HCT116 (cell line): ENCODE measurements at regions not wholly inside any gene's neighbourhood (a gene's known extent, or its start where the extent isn't known, plus 50 kb on each side); places are given as distances from the start of the nearest gene placed in this dataset.

Source experiments
- EGR1 ChIP-seq: IDR thresholded peaks from 2 replicates; pipeline ENCODE4 v1.6.1; 2012; ENCODE audit warnings: low read depth
- ELF1 ChIP-seq: IDR thresholded peaks from 2 replicates; pipeline ENCODE4 v1.6.1; 2012; ENCODE audit warnings: low read depth, borderline replicate concordance
- EZH2 ChIP-seq: fragments of 200-600 bp; sonication (generic); IDR thresholded peaks from 2 replicates; pipeline ENCODE4 v1.6.1; 2017; ENCODE audit warnings: antibody characterized with exemption, mixed run types
- POLR2A ChIP-seq: IDR thresholded peaks from 2 replicates; pipeline ENCODE4 v1.7.0; 2011; ENCODE audit warnings: borderline replicate concordance; ENCODE audit not compliant: insufficient read depth, insufficient read length; ENCODE audit errors: extremely low read depth
- RAD21 ChIP-seq: IDR thresholded peaks from 2 replicates; pipeline ENCODE4 v1.6.1; 2012; ENCODE audit warnings: low read depth, mild to moderate bottlenecking
- REST ChIP-seq: IDR thresholded peaks from 2 replicates; pipeline ENCODE4 v1.6.1; 2012; ENCODE audit warnings: low read depth
- SIN3A ChIP-seq: IDR thresholded peaks from 2 replicates; pipeline ENCODE4 v1.6.1; 2012; ENCODE audit warnings: low read depth
- SP1 ChIP-seq: IDR thresholded peaks from 2 replicates; pipeline ENCODE4 v1.6.1; 2012; ENCODE audit warnings: low read depth
- ZFX ChIP-seq: fragments of 450-650 bp; IDR thresholded peaks from 2 replicates; pipeline ENCODE4 v1.6.1; 2017
- ZNF274 ChIP-seq: fragments of 200-500 bp; sonication (Bioruptor generic); IDR thresholded peaks from 2 replicates; pipeline ENCODE4 v1.6.1; 2014; ENCODE audit warnings: mild to moderate bottlenecking, low read depth, low read length, inconsistent platforms
- TF ChIP-seq, protein P1 (sequence below), 3 experiments: fragments of 200-600 bp in 1 of 3; sonication (generic) in 1 of 3; IDR thresholded peaks in 2 of 3; conservative IDR thresholded peaks in 1 of 3; 2 replicates each; pipeline ENCODE4 v1.5.1; 2012 to 2017; ENCODE audit warnings: low read depth in 2 of 3, low read length in 2 of 3, antibody characterized with exemption in 1 of 3, borderline replicate concordance in 1 of 3, control low read depth in 1 of 3, mild to moderate bottlenecking in 1 of 3, mixed read lengths in 1 of 3, mixed run types in 1 of 3, moderate library complexity in 1 of 3; ENCODE audit not compliant: insufficient read depth in 1 of 3

DNA sequence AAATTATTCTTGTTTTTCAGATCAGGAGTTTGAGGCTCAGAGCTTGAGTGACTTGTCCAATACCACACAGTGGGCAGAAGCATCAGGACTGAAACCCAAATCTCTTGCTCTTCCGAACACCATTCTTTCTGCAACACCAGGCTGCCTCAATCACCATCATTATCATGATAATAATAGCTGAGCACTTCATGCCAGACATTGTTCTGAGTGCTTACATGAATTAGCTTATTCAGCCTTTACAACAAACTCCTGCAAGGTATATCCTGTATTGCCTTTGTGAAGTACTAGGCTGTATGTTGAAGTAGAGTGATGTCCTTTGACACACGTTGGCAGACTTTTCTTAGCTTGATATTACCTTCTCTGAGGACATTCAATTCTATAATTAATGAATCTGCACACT is 257.4 kb upstream of the ATP2B1 start:
- TF ChIP-seq SIN3A (no peak), POLR2A (no peak), SP1 (no peak), ZFX (no peak), EZH2 (no peak), ZNF274 (no peak), EGR1 (no peak), ELF1 (no peak), RAD21 (no peak), REST (no peak)
- TF ChIP-seq, protein P1, sequence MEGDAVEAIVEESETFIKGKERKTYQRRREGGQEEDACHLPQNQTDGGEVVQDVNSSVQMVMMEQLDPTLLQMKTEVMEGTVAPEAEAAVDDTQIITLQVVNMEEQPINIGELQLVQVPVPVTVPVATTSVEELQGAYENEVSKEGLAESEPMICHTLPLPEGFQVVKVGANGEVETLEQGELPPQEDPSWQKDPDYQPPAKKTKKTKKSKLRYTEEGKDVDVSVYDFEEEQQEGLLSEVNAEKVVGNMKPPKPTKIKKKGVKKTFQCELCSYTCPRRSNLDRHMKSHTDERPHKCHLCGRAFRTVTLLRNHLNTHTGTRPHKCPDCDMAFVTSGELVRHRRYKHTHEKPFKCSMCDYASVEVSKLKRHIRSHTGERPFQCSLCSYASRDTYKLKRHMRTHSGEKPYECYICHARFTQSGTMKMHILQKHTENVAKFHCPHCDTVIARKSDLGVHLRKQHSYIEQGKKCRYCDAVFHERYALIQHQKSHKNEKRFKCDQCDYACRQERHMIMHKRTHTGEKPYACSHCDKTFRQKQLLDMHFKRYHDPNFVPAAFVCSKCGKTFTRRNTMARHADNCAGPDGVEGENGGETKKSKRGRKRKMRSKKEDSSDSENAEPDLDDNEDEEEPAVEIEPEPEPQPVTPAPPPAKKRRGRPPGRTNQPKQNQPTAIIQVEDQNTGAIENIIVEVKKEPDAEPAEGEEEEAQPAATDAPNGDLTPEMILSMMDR (IDR thresholded peaks at IDR 0.05 in 2 of 3, conservative IDR thresholded peaks at IDR 0.05 in 1 of 3; ENCODE audit: borderline replicate concordance in 1 of 3, insufficient read depth in 1 of 3, low read depth in 2 of 3, low read length in 2 of 3): no peak
